ENCODE measurements at regions not wholly inside any gene's neighbourhood (a gene's known extent, or its start where the extent isn't known, plus 50 kb on each side); places are given as distances from the start of the nearest gene placed in this dataset.

DNA sequence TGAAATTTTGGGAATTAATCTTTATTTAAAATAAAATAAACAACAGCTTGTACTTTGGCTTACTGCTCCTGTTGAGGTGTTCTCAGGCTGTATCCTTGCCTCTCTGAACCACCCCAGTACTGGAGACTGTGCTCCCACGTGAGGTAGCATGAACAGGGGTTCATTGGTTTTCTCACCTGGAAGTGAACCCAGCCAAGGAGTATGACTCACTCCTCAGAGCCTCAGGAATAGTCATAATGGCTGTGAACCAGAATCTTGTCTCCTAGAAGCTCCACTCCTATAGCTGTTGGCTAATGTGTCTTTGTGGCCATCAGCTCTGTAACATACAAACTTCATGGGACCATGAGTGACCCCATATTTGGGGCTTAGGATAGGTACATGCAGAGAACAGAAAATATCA is 122.5 kb upstream of the ST8SIA2 start:
- no peak for TF ChIP-seq TCF7 (IDR thresholded peaks at IDR 0.05; ENCODE audit: borderline replicate concordance)
- TF ChIP-seq CTCF (IDR thresholded peaks at IDR 0.05 in 2 of 3, conservative IDR thresholded peaks at IDR 0.05 in 1 of 3; ENCODE audit: control insufficient read depth in 2 of 3, extremely low read depth in 1 of 3, insufficient read depth in 1 of 3, low read depth in 3 of 3, low read length in 3 of 3): no peak
- no peak for TF ChIP-seq HDAC6 (IDR thresholded peaks at IDR 0.05; ENCODE audit: unreplicated experiment)
- no peak for TF ChIP-seq ZNF207 (IDR thresholded peaks at IDR 0.05; ENCODE audit: borderline replicate concordance)
- TF ChIP-seq, protein P1, sequence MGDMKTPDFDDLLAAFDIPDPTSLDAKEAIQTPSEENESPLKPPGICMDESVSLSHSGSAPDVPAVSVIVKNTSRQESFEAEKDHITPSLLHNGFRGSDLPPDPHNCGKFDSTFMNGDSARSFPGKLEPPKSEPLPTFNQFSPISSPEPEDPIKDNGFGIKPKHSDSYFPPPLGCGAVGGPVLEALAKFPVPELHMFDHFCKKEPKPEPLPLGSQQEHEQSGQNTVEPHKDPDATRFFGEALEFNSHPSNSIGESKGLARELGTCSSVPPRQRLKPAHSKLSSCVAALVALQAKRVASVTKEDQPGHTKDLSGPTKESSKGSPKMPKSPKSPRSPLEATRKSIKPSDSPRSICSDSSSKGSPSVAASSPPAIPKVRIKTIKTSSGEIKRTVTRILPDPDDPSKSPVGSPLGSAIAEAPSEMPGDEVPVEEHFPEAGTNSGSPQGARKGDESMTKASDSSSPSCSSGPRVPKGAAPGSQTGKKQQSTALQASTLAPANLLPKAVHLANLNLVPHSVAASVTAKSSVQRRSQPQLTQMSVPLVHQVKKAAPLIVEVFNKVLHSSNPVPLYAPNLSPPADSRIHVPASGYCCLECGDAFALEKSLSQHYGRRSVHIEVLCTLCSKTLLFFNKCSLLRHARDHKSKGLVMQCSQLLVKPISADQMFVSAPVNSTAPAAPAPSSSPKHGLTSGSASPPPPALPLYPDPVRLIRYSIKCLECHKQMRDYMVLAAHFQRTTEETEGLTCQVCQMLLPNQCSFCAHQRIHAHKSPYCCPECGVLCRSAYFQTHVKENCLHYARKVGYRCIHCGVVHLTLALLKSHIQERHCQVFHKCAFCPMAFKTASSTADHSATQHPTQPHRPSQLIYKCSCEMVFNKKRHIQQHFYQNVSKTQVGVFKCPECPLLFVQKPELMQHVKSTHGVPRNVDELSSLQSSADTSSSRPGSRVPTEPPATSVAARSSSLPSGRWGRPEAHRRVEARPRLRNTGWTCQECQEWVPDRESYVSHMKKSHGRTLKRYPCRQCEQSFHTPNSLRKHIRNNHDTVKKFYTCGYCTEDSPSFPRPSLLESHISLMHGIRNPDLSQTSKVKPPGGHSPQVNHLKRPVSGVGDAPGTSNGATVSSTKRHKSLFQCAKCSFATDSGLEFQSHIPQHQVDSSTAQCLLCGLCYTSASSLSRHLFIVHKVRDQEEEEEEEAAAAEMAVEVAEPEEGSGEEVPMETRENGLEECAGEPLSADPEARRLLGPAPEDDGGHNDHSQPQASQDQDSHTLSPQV (IDR thresholded peaks at IDR 0.05): no peak
- TF ChIP-seq NFIC (IDR thresholded peaks at IDR 0.05; ENCODE audit: low read depth, low read length): no peak
- no peak for TF ChIP-seq PBX3 (IDR thresholded peaks at IDR 0.05; ENCODE audit: insufficient replicate concordance, low read depth, low read length)
- TF ChIP-seq CBFB (IDR thresholded peaks at IDR 0.05; ENCODE audit: low read depth): no peak
- no peak for TF ChIP-seq NBN (IDR thresholded peaks at IDR 0.05)
